RWPE1 (cell line): ENCODE measurements at regions not wholly inside any gene's neighbourhood (a gene's known extent, or its start where the extent isn't known, plus 50 kb on each side); places are given as distances from the start of the nearest gene placed in this dataset.

ENCODE experiments used
- CTCF ChIA-PET: fragments of 350-600 bp; sonication (Branson Sonifier 250); formaldehyde crosslinking; extraction: SDS; loops from one replicate; lab custom pipeline; 2021; lab: Yijun Ruan, JAX
- POLR2A ChIA-PET: fragments of 400-600 bp; formaldehyde crosslinking; extraction: SDS; loops from one replicate; lab custom pipeline; 2020; ENCODE audit warnings: antibody characterized with exemption; ENCODE audit not compliant: low non-redundant PET; lab: Yijun Ruan, JAX
- DNase-seq: peaks from one replicate; pipeline ENCODE4 v3.0.0; 2012; ENCODE audit warnings: low spot score
- H3K27ac ChIP-seq: fragments of 450-650 bp; 2 replicates; pipeline ENCODE4 v1.5.1; 2017
- TF ChIP-seq, protein P1 (sequence below): fragments of 450-650 bp; conservative IDR thresholded peaks from 2 replicates; pipeline ENCODE4 v1.5.1; 2017; ENCODE audit warnings: low read depth, mild to moderate bottlenecking

DNA sequence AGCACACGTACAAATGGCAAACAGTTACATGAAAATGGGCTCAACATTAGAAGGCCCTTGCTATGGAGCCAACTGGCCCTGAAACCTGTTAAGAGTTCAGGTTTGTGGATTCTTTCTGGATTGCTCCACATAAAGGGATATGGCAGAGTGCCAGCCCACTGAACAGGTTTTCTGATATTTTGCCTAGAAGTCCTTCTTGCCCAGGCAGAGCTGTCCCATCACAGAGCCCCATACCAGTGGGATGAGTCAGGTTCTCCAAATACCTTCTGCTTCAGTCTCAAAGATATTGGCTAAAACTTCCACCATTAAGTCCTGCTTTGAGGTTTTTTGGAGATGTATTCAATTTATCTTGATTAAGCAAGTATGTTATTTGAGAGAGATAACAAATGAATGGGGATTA is 146.8 kb upstream of the IL1RAPL2 start:
- POLR2A ChIA-PET, result no interaction called here
- CTCF ChIA-PET, result interaction anchor here (0.6 kb wide), 1 partner anchor 12 kb away, joined by 3 read pairs; no protein-coding TSS in a partner anchor
- peak; percentile 63 for DNase-seq
- no peak overlapping the region for H3K27ac ChIP-seq
- TF ChIP-seq, protein P1, sequence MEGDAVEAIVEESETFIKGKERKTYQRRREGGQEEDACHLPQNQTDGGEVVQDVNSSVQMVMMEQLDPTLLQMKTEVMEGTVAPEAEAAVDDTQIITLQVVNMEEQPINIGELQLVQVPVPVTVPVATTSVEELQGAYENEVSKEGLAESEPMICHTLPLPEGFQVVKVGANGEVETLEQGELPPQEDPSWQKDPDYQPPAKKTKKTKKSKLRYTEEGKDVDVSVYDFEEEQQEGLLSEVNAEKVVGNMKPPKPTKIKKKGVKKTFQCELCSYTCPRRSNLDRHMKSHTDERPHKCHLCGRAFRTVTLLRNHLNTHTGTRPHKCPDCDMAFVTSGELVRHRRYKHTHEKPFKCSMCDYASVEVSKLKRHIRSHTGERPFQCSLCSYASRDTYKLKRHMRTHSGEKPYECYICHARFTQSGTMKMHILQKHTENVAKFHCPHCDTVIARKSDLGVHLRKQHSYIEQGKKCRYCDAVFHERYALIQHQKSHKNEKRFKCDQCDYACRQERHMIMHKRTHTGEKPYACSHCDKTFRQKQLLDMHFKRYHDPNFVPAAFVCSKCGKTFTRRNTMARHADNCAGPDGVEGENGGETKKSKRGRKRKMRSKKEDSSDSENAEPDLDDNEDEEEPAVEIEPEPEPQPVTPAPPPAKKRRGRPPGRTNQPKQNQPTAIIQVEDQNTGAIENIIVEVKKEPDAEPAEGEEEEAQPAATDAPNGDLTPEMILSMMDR, result no peak

DNA sequence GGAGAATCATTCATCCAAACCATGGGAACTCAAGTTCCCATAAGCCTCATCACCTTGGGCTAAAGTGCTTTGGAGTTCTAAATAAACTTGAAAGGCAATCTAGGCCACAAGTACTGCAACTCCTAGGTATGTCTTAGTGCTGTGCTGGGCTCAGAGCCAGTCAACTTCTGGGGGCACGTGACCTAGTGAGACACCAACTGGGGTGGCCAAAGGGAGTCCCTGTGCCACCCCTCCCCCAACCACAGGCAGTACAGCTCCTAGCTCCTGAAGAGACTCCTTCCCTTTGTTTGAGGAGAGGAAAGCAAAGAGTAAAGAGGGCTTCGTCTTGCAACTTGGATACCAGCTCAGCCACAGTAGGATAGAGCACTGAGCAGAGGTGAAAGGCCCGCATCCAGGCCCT is 154.2 kb upstream of the IL1RAPL2 start:
- no peak for DNase-seq
- TF ChIP-seq, protein P1, result no peak
- H3K27ac ChIP-seq, result no peak overlapping the region
- ChIA-PET POLR2A (no interaction called here), CTCF (interaction anchor here (0.6 kb wide), 1 partner anchor 12 kb away, joined by 4 read pairs; no protein-coding TSS in a partner anchor)

DNA sequence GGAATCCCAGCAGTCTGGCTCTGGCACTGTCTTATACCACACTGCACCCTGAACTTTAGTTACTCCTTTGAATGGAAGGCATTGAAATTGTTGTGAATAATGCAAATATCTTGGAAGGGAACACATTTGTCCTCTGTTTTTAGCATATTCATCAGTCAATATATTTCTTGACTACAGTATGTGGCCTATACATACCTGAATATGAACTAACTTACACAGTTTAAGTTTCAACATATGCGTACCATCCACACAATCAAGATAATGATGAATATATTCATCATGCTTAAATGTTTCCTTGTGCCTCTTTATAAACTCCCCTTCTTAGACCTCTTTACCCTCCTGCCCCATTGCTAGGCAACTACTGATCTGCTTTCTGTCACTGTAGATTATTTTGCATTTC is 145.7 kb upstream of the ESX1 start:
- no peak for DNase-seq
- TF ChIP-seq, protein P1, result no peak
- H3K27ac ChIP-seq, result no peak overlapping the region
- POLR2A ChIA-PET, result no interaction called here
- CTCF ChIA-PET, result no interaction called here

DNA sequence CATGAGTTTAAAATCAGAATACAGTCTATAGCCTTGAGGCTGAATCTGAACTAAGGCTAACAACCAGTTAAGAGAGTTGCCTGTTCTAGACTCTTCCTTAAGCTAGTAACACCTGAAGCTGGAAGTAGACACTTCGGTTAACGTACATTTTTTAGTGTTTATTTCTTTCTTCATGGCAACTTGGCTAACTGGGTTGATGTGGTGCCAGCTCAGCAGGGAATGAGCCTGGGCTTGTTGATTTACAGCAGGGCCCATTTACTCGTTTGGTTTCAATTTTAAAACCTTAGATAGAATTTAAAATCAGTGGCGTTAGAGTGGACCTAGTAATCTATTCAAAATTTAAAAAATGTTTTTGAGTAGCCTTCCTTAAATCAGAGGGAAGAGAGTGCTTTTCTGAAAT is 137.6 kb upstream of the ESX1 start:
- peak; percentile 24 for DNase-seq
- no peak overlapping the region for H3K27ac ChIP-seq
- TF ChIP-seq, protein P1, result no peak
- ChIA-PET CTCF (no interaction called here), POLR2A (no interaction called here)

DNA sequence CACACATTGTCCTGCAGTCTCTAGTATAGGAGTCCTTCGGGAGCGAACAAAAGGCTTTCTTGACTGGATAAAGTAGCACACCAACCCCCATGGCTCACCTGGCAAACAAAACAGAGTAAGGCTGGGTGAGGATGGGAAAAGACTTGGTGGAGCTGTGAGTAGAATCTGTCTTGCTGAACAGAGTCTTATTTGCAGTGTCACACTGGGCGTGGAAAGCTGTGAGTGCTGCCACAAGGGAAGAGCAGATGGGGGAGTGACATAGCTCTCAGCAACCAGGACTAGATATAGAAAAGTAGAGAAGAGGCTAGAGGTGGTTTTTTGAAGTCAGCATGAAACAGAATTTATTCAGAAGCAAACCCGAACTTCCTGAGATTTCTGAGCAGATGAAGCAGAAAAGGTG is 137.2 kb upstream of the ESX1 start:
- ChIA-PET POLR2A (no interaction called here), CTCF (interaction anchor here (0.7 kb wide), 1 partner anchor 16 kb away, joined by 3 read pairs; no protein-coding TSS in a partner anchor)
- TF ChIP-seq, protein P1, result no peak
- H3K27ac ChIP-seq, result no peak overlapping the region
- DNase-seq, result no peak

DNA sequence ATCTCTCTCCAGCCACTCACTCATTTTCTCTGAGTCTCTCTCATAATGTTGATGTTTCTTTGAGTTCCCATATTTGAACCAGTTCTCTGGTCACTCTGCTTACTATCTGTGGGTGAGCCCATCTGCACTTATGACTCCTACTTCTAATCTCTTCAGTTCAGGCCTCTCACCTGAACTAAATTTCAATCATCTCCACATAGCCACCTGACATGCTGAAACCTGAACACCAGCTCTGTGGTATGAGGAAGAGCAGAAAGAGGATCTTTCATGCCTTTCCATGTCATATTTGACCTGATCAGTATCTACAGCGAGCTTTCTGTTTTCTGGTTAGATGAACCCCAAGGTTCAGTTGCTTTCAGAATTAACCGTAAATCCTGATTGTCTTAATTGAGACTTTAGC is 122.2 kb upstream of the ESX1 start:
- TF ChIP-seq, protein P1, result no peak
- no peak for DNase-seq
- CTCF ChIA-PET, result interaction anchor here (0.7 kb wide), 1 partner anchor 1168 kb away, joined by 3 read pairs; no protein-coding TSS in a partner anchor
- H3K27ac ChIP-seq, result no peak overlapping the region
- POLR2A ChIA-PET, result no interaction called here
